ENCODE measurements at regions not wholly inside any gene's neighbourhood (a gene's known extent, or its start where the extent isn't known, plus 50 kb on each side); places are given as distances from the start of the nearest gene placed in this dataset.

GRCh38 chr4:108261026-108261425 is 92.3 kb upstream of the LEF1 start:
- FAIRE-seq (no peak), ATAC-seq (no peak), DNase-seq (ENCODE audit: low spot score) (no peak)
- TF ChIP-seq NFKB2 (CRISPR knock-in tag; IDR thresholded peaks at IDR 0.05; ENCODE audit: borderline replicate concordance) (no peak), MAF1 (CRISPR knock-in tag; IDR thresholded peaks at IDR 0.05; ENCODE audit: borderline replicate concordance) (no peak), PITX1 (CRISPR knock-in tag; IDR thresholded peaks at IDR 0.05) (no peak), ZNF24 (IDR thresholded peaks at IDR 0.05) (no peak), ZNF558 (CRISPR knock-in tag; IDR thresholded peaks at IDR 0.05; ENCODE audit: borderline replicate concordance) (no peak), MEF2D (CRISPR knock-in tag; IDR thresholded peaks at IDR 0.05) (no peak), ARID2 (CRISPR knock-in tag; IDR thresholded peaks at IDR 0.05; ENCODE audit: borderline replicate concordance) (no peak), SP140L (CRISPR knock-in tag; IDR thresholded peaks at IDR 0.05; ENCODE audit: borderline replicate concordance) (no peak), PLSCR1 (CRISPR knock-in tag; IDR thresholded peaks at IDR 0.05; ENCODE audit: borderline replicate concordance) (no peak), NFIC (IDR thresholded peaks at IDR 0.05; ENCODE audit: low read length) (no peak), FOXP4 (CRISPR knock-in tag; IDR thresholded peaks at IDR 0.05) (no peak), ZNF292 (CRISPR knock-in tag; IDR thresholded peaks at IDR 0.05; ENCODE audit: borderline replicate concordance, low read depth) (no peak)
- no peaks in the 10 kb centered on the region for H3K79me2 ChIP-seq (ENCODE audit: insufficient read depth, low read length)
- in situ Hi-C loops (cut with HindIII; ENCODE audit: extremely low pct_ligation_motif_present, low pct_unique_long_range_greater_than_20kb) (no loop called here), intact Hi-C loops (cut with micrococcal nuclease; ENCODE audit: unreplicated experiment) (no loop called here)
- H3K27ac ChIP-seq (ENCODE audit: extremely low read length, insufficient read depth, low read length): no peak overlapping the region
- H3K36me3 ChIP-seq (replicated peaks in 1 of 2; ENCODE audit: control insufficient read depth in 1 of 2, insufficient read depth in 2 of 2, low read length in 2 of 2): no peaks in the 10 kb centered on the region
- 0% methylated on average over 1 of the region's 1 CpG for WGBS (ENCODE audit: low lambda C conversion rate)
- no peak overlapping the region for H3K9ac ChIP-seq (ENCODE audit: insufficient read depth, low read depth, low read length)
- POLR2A ChIA-PET: no interaction called here
- H3K4me2 ChIP-seq (ENCODE audit: low read depth, low read length): no peak overlapping the region
- CTCF ChIA-PET (ENCODE audit: low intra/inter-chr PET ratio, low total read pairs): no interaction called here
- H3K4me3 ChIP-seq (replicated peaks in 1 of 3; ENCODE audit: insufficient read depth in 1 of 3, low read depth in 2 of 3, low read length in 3 of 3): no peak overlapping the region
- BruUV-seq (replicated peaks): no TSS peak
- H3K4me1 ChIP-seq (ENCODE audit: insufficient read depth, low read length): no peaks in the 10 kb centered on the region
- no peaks in the 10 kb centered on the region for H4K20me1 ChIP-seq (ENCODE audit: insufficient read depth, low read length)
- H2AFZ ChIP-seq (ENCODE audit: low read length): no peak overlapping the region
- H3K9me3 ChIP-seq (ENCODE audit: low read length): no peaks in the 10 kb centered on the region
- H3K27me3 ChIP-seq (ENCODE audit: control insufficient read depth in 1 of 2, insufficient read depth in 2 of 2, low read length in 2 of 2): no peaks in the 10 kb centered on the region
